Liver (tissue), 8 donors: ENCODE measurements at regions not wholly inside any gene's neighbourhood (a gene's known extent, or its start where the extent isn't known, plus 50 kb on each side); places are given as distances from the start of the nearest gene placed in this dataset.

Experiments
- DNase-seq: peaks from one replicate; pipeline ENCODE4 v3.0.0-alpha.2; 2017; ENCODE audit warnings: low spot score
- H3K27ac ChIP-seq, 2 donors: one replicate each; pipeline ENCODE4 v1.7.0; 2013; ENCODE audit warnings: inconsistent platforms in 2 of 2, low read length in 2 of 2, control low read depth in 1 of 2, low read depth in 1 of 2, mild to moderate bottlenecking in 1 of 2
- H3K27me3 ChIP-seq, 4 donors: one replicate each; pipeline versions ENCODE4 v1.6.1 to v1.7.0; 2013; ENCODE audit warnings: low read length in 3 of 4, inconsistent platforms in 1 of 4, mild to moderate bottlenecking in 1 of 4, moderate library complexity in 1 of 4; ENCODE audit not compliant: control insufficient read depth in 4 of 4, insufficient read depth in 4 of 4
- H3K36me3 ChIP-seq, 4 donors: one replicate each; pipeline versions ENCODE4 v1.6.1 to v1.7.0; 2013; ENCODE audit warnings: low read length in 3 of 4, mild to moderate bottlenecking in 3 of 4, low read depth in 1 of 4, moderate library complexity in 1 of 4; ENCODE audit not compliant: control insufficient read depth in 4 of 4, insufficient read depth in 3 of 4
- H3K4me1 ChIP-seq, 4 donors: one replicate each; pipeline versions ENCODE4 v1.6.1 to v1.7.0; 2013; ENCODE audit warnings: low read length in 3 of 4, mild to moderate bottlenecking in 3 of 4, moderate library complexity in 1 of 4; ENCODE audit not compliant: control insufficient read depth in 4 of 4, insufficient read depth in 4 of 4
- H3K4me3 ChIP-seq, 3 donors: one replicate each; pipeline versions ENCODE4 v1.6.1 to v1.7.0; 2013; ENCODE audit warnings: low read length in 3 of 3, control low read depth in 1 of 3, low read depth in 1 of 3, mild to moderate bottlenecking in 1 of 3
- H3K9ac ChIP-seq, 2 donors: one replicate each; pipeline ENCODE4 v1.7.0; 2013; ENCODE audit warnings: low read length in 2 of 2, mild to moderate bottlenecking in 2 of 2, moderate library complexity in 2 of 2, control low read depth in 1 of 2, low read depth in 1 of 2
- H3K9me3 ChIP-seq, 4 donors: one replicate each; pipeline versions ENCODE4 v1.6.1 to v1.7.0; 2013; ENCODE audit warnings: low read length in 3 of 4; ENCODE audit not compliant: control insufficient read depth in 4 of 4
- ATF3 ChIP-seq: IDR thresholded peaks from 2 replicates; pipeline ENCODE4 v1.6.1; 2016; ENCODE audit warnings: antibody characterized with exemption
- CTCF ChIP-seq: fragments of 150-350 bp; IDR thresholded peaks from 2 replicates; pipeline ENCODE4 v1.5.1; 2017; ENCODE audit warnings: improper control_type of control experiment, low read depth, low read length; ENCODE audit not compliant: missing input control
- EGR1 ChIP-seq, 2 donors: IDR thresholded peaks; 2 replicates each; pipeline ENCODE4 v1.6.1; 2016 to 2018; ENCODE audit warnings: antibody characterized with exemption in 2 of 2, low read depth in 2 of 2
- FOXA1 ChIP-seq: IDR thresholded peaks from 2 replicates; pipeline ENCODE4 v1.6.1; 2016; ENCODE audit warnings: antibody characterized with exemption
- FOXA2 ChIP-seq: IDR thresholded peaks from 2 replicates; pipeline ENCODE4 v1.6.1; 2016; ENCODE audit warnings: antibody characterized with exemption
- GABPA ChIP-seq, 2 donors: IDR thresholded peaks in 1 of 2; conservative IDR thresholded peaks in 1 of 2; 2 replicates each; pipeline ENCODE4 v1.6.1; 2016; ENCODE audit warnings: antibody characterized with exemption in 2 of 2, mild to moderate bottlenecking in 1 of 2, moderate library complexity in 1 of 2
- HNF4A ChIP-seq, 2 donors: conservative IDR thresholded peaks; 2 replicates each; pipeline ENCODE4 v1.6.1; 2016; ENCODE audit warnings: antibody characterized with exemption in 2 of 2, mild to moderate bottlenecking in 2 of 2
- HNF4G ChIP-seq: IDR thresholded peaks from 2 replicates; pipeline ENCODE4 v1.6.1; 2016; ENCODE audit warnings: antibody characterized with exemption
- JUND ChIP-seq, 2 donors: IDR thresholded peaks; 2 replicates each; pipeline ENCODE4 v1.6.1; 2016; ENCODE audit warnings: antibody characterized with exemption in 2 of 2
- MAX ChIP-seq: IDR thresholded peaks from 2 replicates; pipeline ENCODE4 v1.6.1; 2016; ENCODE audit warnings: antibody characterized with exemption
- NR2F2 ChIP-seq: IDR thresholded peaks from 2 replicates; pipeline ENCODE4 v1.6.1; 2016; ENCODE audit warnings: antibody characterized with exemption
- RAD21 ChIP-seq, 2 donors: IDR thresholded peaks; 2 replicates each; pipeline ENCODE4 v1.6.1; 2016; ENCODE audit warnings: antibody characterized with exemption in 2 of 2, mild to moderate bottlenecking in 2 of 2
- REST ChIP-seq: IDR thresholded peaks from 2 replicates; pipeline ENCODE4 v1.6.1; 2016; ENCODE audit warnings: antibody characterized with exemption, mild to moderate bottlenecking
- RXRA ChIP-seq, 2 donors: IDR thresholded peaks; 2 replicates each; pipeline ENCODE4 v1.6.1; 2017 to 2018; ENCODE audit warnings: antibody characterized with exemption in 2 of 2, mild to moderate bottlenecking in 1 of 2
- SP1 ChIP-seq: IDR thresholded peaks from 2 replicates; pipeline ENCODE4 v1.6.1; 2018; ENCODE audit warnings: antibody characterized with exemption, mild to moderate bottlenecking
- TAF1 ChIP-seq: conservative IDR thresholded peaks from 2 replicates; pipeline ENCODE4 v1.6.1; 2016; ENCODE audit warnings: antibody characterized with exemption, mild to moderate bottlenecking
- YY1 ChIP-seq: IDR thresholded peaks from 2 replicates; pipeline ENCODE4 v1.6.1; 2016; ENCODE audit warnings: antibody characterized with exemption, mild to moderate bottlenecking
- ZBTB33 ChIP-seq: IDR thresholded peaks from 2 replicates; pipeline ENCODE4 v1.6.1; 2016; ENCODE audit warnings: antibody characterized with exemption
- WGBS: extraction: QIAGEN DNeasy Blood & Tissue Kit; methylation state at CpG from one replicate; pipeline ENCODE4 v1.1.7; 2013; 5-methylcytosine and 5-hydroxymethylcytosine counted together
- donor health status: healthy.
- donor health status: healthy.
- donor health status: healthy.
- donor health status: healthy.
- donor health status: healthy.

- no peak for TF ChIP-seq NR2F2
- no peak for TF ChIP-seq ZBTB33
- no peak overlapping the region for H3K4me3 ChIP-seq
- no peak for DNase-seq
- peaks cover 0 to 1% (median 0%) of the 10 kb centered on the region in 4 donors for H3K9me3 ChIP-seq
- 60% methylated on average over 4 of the region's 4 CpGs for WGBS
- no peak overlapping the region for H3K27ac ChIP-seq
- H3K27me3 ChIP-seq, result peaks cover 0 to 7% (median 3%) of the 10 kb centered on the region in 4 donors
- no peak overlapping the region for H3K9ac ChIP-seq
- no peaks in the 10 kb centered on the region for H3K36me3 ChIP-seq
- no peaks in the 10 kb centered on the region for H3K4me1 ChIP-seq
Measured at GRCh38 chr2:136404925-136405324, 287.0 kb upstream of the CXCR4 start.

GRCh38 chr2:136404176-136404575 lies 286.2 kb upstream of the CXCR4 start:
- Histone ChIP-seq H3K27ac (no peak overlapping the region), H3K27me3 (peaks cover 0 to 7% (median 3%) of the 10 kb centered on the region in 4 donors), H3K9me3 (peaks cover 0 to 1% (median 0%) of the 10 kb centered on the region in 4 donors), H3K4me3 (no peak overlapping the region), H3K36me3 (no peaks in the 10 kb centered on the region), H3K4me1 (no peaks in the 10 kb centered on the region), H3K9ac (no peak overlapping the region)
- TF ChIP-seq REST (no peak), TAF1 (no peak), YY1 (no peak), EGR1 (IDR thresholded peaks at IDR 0.05; ENCODE audit: low read depth in 2 of 2) (no peak), HNF4A (conservative IDR thresholded peaks at IDR 0.05) (no peak), CTCF (no peak), MAX (no peak), FOXA2 (no peak), FOXA1 (no peak), SP1 (no peak), ZBTB33 (no peak), HNF4G (no peak), JUND (IDR thresholded peaks at IDR 0.05) (no peak), NR2F2 (no peak), GABPA (IDR thresholded peaks at IDR 0.05 in 1 of 2, conservative IDR thresholded peaks at IDR 0.05 in 1 of 2) (no peak), ATF3 (no peak), RAD21 (IDR thresholded peaks at IDR 0.05) (no peak), RXRA (IDR thresholded peaks at IDR 0.05) (no peak)
- no peak for DNase-seq
